ENCODE measurements at regions not wholly inside any gene's neighbourhood (a gene's known extent, or its start where the extent isn't known, plus 50 kb on each side); places are given as distances from the start of the nearest gene placed in this dataset.

GRCh38 chr2:42888321-42889245 lies 96.2 kb upstream of the HAAO start:
- no peak for DNase-seq

GRCh38 chr2:42886921-42887320 lies 94.5 kb upstream of the HAAO start:
- DNase-seq, result no peak

GRCh38 chr2:42882756-42883155 lies 90.4 kb upstream of the HAAO start:
- DNase-seq, result no peak

GRCh38 chr2:42881732-42882131 lies 89.3 kb upstream of the HAAO start:
- DNase-seq, result no peak

GRCh38 chr2:42880738-42881690 lies 88.6 kb upstream of the HAAO start:
- DNase-seq, result peak in 1 of 3 experiments; percentile 28

- DNase-seq, result no peak
Observed at GRCh38 chr2:42879913-42880737, 87.7 kb upstream of the HAAO start.

GRCh38 chr2:42879121-42879705 lies 86.8 kb upstream of the HAAO start:
- peak in 1 of 3 experiments; percentile 11 for DNase-seq

GRCh38 chr2:42878581-42878980 lies 86.2 kb upstream of the HAAO start:
- DNase-seq, result no peak

- DNase-seq, result no peak
Observed at GRCh38 chr2:42877936-42878335, 85.6 kb upstream of the HAAO start.

- no peak for DNase-seq
Observed at GRCh38 chr2:42877511-42877910, 85.1 kb upstream of the HAAO start.

- DNase-seq, result no peak
Observed at GRCh38 chr2:42876326-42876751, 84.0 kb upstream of the HAAO start.

- no peak for DNase-seq
Observed at GRCh38 chr2:42875880-42876279, 83.5 kb upstream of the HAAO start.

GRCh38 chr2:42874949-42875801 lies 82.8 kb upstream of the HAAO start:
- no peak for DNase-seq

GRCh38 chr2:42872721-42873120 lies 80.3 kb upstream of the HAAO start:
- DNase-seq, result no peak

- DNase-seq, result no peak
Observed at GRCh38 chr2:42871372-42871771, 79.0 kb upstream of the HAAO start.

- DNase-seq, result peak in 1 of 3 experiments; percentile 5
Observed at GRCh38 chr2:42868874-42869273, 76.5 kb upstream of the HAAO start.

GRCh38 chr2:42868096-42868495 lies 75.7 kb upstream of the HAAO start:
- no peak for DNase-seq

GRCh38 chr2:42867093-42868065 lies 75.0 kb upstream of the HAAO start:
- no peak for DNase-seq

- DNase-seq, result no peak
Observed at GRCh38 chr2:42865884-42866881, 73.8 kb upstream of the HAAO start.

All from NCI-H1417 (cell line).